Activated B cell treated with CpG ODN at 0.5 μM for 24 hours (primary cell): ENCODE measurements at regions not wholly inside any gene's neighbourhood (a gene's known extent, or its start where the extent isn't known, plus 50 kb on each side); places are given as distances from the start of the nearest gene placed in this dataset.
"Not testable (repeated sequence)": the region's sequence is repeated elsewhere in the genome, so short reads cannot be mapped to it uniquely, and the experiment has no call there.

Experiments used
- ATAC-seq: fragments of 200-7000 bp; cut with Tn5 transposase; one replicate; pipeline ENCODE4 v1.10.0; 2021; ENCODE audit warnings: low read depth, mild to moderate bottlenecking, moderate library complexity
- CTCF ChIA-PET: fragments of 350-600 bp; sonication (Branson Sonifier 250); formaldehyde crosslinking; loops from one replicate; lab custom pipeline; 2021; ENCODE audit warnings: antibody characterized with exemption; lab: Charles Lee
- POLR2A ChIA-PET: fragments of 350-600 bp; sonication (Branson Sonifier 250); formaldehyde crosslinking; loops from one replicate; lab custom pipeline; 2021; ENCODE audit warnings: antibody characterized with exemption; lab: Charles Lee
- DNase-seq: peaks from one replicate; pipeline ENCODE4 v3.0.0; 2022
- H3K27ac Mint-ChIP-seq: one replicate; pipeline ENCODE4 v1.8.0; 2020; ENCODE audit warnings: mixed read lengths
- H3K27me3 Mint-ChIP-seq: one replicate; pipeline ENCODE4 v1.8.0; 2021; ENCODE audit warnings: mixed read lengths
- H3K36me3 Mint-ChIP-seq: one replicate; pipeline ENCODE4 v1.8.0; 2021; ENCODE audit warnings: low read depth, mixed read lengths
- H3K4me1 Mint-ChIP-seq: one replicate; pipeline ENCODE4 v1.8.0; 2021; ENCODE audit warnings: mixed read lengths
- H3K4me3 Mint-ChIP-seq: one replicate; pipeline ENCODE4 v1.8.0; 2020; ENCODE audit warnings: mild to moderate bottlenecking, mixed read lengths
- H3K9me3 Mint-ChIP-seq: one replicate; pipeline ENCODE4 v1.8.0; 2020; ENCODE audit warnings: mixed read lengths
- intact Hi-C: fragments of 100-400 bp; cut with micrococcal nuclease; formaldehyde crosslinking; loops from one replicate; pipeline ENCODE4 v1.15.1; 2024
- TF ChIP-seq, protein P1 (sequence below): fragments of 200-600 bp; IDR thresholded peaks from one replicate; pipeline ENCODE4 v1.8.0; 2022; ENCODE audit warnings: antibody characterized with exemption, mild to moderate bottlenecking

DNA sequence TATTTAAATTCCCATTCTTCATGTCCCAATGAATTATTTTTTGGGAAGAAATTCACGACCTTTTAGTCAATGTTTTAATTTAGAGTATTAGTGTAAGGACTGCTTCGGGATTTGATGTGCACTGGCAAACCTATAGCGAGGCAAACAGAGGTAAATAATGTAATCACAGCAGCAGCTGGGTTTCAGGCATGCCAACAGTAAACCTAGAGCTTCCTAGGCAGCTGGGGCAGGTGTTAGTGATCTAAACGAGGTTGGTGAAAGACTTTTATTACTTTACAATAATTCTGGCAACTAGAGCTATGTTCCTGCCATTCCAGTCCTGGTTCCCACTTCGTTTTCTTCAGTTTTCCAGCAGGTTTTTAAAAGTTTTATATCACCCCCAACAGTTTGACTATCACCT is 1036.4 kb upstream of the FOXG1 start:
- H3K4me1 Mint-ChIP-seq = no peaks in the 10 kb centered on the region
- CTCF ChIA-PET = no interaction called here
- no peaks in the 10 kb centered on the region for H3K9me3 Mint-ChIP-seq
- DNase-seq (no peak), ATAC-seq (no peak)
- H3K27ac Mint-ChIP-seq = no peak overlapping the region
- POLR2A ChIA-PET = no interaction called here
- no peaks in the 10 kb centered on the region for H3K36me3 Mint-ChIP-seq
- no peaks in the 10 kb centered on the region for H3K27me3 Mint-ChIP-seq
- intact Hi-C loops = no loop called here
- H3K4me3 Mint-ChIP-seq = no peak overlapping the region
- TF ChIP-seq, protein P1, sequence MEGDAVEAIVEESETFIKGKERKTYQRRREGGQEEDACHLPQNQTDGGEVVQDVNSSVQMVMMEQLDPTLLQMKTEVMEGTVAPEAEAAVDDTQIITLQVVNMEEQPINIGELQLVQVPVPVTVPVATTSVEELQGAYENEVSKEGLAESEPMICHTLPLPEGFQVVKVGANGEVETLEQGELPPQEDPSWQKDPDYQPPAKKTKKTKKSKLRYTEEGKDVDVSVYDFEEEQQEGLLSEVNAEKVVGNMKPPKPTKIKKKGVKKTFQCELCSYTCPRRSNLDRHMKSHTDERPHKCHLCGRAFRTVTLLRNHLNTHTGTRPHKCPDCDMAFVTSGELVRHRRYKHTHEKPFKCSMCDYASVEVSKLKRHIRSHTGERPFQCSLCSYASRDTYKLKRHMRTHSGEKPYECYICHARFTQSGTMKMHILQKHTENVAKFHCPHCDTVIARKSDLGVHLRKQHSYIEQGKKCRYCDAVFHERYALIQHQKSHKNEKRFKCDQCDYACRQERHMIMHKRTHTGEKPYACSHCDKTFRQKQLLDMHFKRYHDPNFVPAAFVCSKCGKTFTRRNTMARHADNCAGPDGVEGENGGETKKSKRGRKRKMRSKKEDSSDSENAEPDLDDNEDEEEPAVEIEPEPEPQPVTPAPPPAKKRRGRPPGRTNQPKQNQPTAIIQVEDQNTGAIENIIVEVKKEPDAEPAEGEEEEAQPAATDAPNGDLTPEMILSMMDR = no peak

DNA sequence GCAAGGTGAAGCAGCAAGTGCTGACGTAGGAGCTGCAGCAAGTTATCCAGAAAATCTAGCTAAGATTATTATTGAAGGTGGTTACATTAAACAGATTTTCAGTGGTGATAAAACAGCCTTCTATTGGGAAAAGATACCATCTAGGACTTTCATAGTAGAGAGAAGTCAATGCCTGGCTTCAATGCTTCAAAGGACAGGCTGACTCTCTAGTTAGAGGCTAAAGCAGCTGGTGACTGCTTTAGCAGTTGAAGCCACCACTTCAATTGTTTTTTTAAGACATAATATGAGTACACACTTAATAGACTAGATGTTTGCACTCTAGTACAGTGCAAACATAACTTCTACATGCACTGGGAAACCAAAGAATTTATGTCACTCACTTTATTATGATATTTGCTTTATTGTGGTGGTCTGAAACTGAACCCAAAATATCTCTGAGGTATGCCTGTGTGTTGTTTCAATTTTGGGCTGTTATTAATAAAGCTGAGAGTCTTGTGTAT is 1026.9 kb upstream of the FOXG1 start:
- no peak overlapping the region for H3K27ac Mint-ChIP-seq
- no peaks in the 10 kb centered on the region for H3K36me3 Mint-ChIP-seq
- ChIA-PET POLR2A (no interaction called here), CTCF (no interaction called here)
- TF ChIP-seq, protein P1 = no peak
- ATAC-seq (no peak), DNase-seq (no peak)
- H3K4me3 Mint-ChIP-seq = no peak overlapping the region
- peaks cover 8% of the 10 kb centered on the region for H3K9me3 Mint-ChIP-seq
- intact Hi-C loops = no loop called here
- H3K4me1 Mint-ChIP-seq = no peaks in the 10 kb centered on the region
- no peaks in the 10 kb centered on the region for H3K27me3 Mint-ChIP-seq

DNA sequence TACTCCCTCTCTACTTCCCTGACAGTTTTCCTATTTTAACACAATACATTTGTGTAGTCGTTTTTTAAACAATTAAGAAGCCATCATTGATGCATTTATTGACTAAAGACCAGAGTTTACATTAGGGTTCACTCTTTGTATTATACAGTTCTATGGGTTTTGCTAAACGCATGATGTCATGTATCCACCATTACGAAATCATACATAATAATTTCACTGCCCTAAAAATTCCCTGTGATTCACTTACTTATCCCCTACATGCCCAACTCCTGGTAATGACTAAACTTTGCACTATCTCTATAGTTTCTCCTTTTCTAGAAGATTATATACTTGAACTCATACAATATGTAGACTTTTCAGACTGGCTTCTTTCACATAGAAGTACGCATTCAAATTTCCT is 1016.5 kb upstream of the FOXG1 start:
- intact Hi-C loops = no loop called here
- DNase-seq (no peak), ATAC-seq (no peak)
- no peaks in the 10 kb centered on the region for H3K27me3 Mint-ChIP-seq
- POLR2A ChIA-PET = no interaction called here
- H3K4me1 Mint-ChIP-seq = no peaks in the 10 kb centered on the region
- no peaks in the 10 kb centered on the region for H3K9me3 Mint-ChIP-seq
- no peaks in the 10 kb centered on the region for H3K36me3 Mint-ChIP-seq
- H3K4me3 Mint-ChIP-seq = no peak overlapping the region
- TF ChIP-seq, protein P1 = no peak
- CTCF ChIA-PET = no interaction called here
- H3K27ac Mint-ChIP-seq = no peak overlapping the region

DNA sequence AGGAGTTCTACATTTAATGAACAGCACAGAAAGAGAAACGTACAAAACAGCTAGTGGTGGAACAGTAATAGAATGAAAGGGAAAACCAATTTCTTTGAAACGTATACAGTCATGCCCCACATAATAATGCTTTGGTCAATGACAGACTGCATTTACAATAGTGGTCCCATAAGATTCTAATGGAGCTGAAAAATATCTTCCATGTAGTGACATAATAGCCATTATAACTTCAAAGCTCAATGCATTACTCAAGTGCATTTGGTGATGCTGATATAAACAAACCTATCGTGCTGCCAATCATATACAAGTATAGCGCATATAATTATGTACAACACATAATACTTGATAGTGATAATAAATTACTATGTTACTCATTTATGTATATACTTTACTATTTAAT is 1008.9 kb upstream of the FOXG1 start:
- H3K27ac Mint-ChIP-seq, ATAC-seq, H3K4me3 Mint-ChIP-seq, CTCF ChIA-PET, DNase-seq, POLR2A ChIA-PET, H3K4me1 Mint-ChIP-seq, H3K36me3 Mint-ChIP-seq, H3K27me3 Mint-ChIP-seq, intact Hi-C loops, H3K9me3 Mint-ChIP-seq: not testable (repeated sequence)

DNA sequence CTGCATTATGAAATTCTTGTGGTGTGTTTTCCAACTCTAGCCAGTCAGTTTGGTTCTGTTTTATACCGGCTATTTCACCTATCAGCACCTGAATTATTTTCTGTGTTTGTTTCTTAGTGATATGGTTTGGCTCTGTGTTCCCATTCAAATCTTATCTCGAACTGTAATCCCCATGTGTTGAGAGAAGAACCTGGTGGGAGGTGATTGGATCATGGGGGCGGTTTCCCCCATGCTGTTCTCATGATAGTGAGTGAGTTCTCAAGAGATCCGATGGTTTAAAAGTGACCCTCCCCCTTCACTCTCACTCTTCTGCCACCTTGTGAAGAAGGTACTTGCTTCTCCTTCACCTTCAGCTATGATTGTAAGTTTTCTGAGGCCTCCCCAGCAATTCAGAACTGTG is 1006.2 kb upstream of the FOXG1 start:
- ATAC-seq, intact Hi-C loops, CTCF ChIA-PET, H3K27ac Mint-ChIP-seq, DNase-seq, H3K27me3 Mint-ChIP-seq, H3K4me3 Mint-ChIP-seq, H3K36me3 Mint-ChIP-seq, H3K9me3 Mint-ChIP-seq, POLR2A ChIA-PET, H3K4me1 Mint-ChIP-seq: not testable (repeated sequence)

DNA sequence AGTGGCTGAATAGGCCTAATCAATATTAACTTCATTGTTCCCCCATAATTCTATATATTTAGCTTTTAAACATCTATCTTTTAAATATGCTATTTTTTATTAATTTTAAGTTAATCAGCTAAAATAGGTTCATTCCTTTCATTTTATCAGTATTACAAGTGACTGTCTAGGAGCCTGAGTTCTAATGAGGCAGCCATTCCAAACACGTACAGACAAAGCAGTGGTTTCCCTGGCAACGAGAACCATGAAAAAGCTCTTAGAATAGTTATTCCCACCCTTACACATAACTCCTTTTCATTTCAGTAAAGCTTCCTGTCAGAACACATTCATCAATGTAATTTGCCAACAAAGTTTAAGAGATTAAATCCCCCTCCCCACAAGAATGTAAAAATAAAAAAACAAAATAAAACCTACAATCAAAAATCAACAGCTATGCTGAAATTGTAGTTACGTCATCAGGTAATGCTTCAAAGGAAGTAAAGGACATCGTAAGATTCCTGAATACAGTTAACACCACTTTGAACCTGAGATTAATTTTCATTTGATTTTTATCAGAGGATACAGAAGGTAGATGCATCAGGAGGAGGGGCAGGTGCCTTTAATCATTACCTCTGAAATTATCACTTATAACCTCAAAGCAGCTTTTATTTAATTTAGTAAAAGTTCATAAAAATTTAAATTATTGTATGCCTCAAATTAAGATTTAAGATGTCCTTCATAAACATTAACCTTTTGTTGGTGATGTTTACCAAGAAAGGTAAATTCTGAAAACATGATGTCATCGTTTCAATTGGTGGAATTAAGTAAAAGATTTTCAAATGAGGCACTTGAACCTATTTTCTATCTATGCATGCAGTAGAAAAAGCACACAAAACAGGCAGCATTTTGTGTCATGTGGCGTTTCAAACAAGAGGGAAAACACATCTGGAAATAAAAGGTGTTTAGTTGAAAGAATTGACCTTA is 967.2 kb upstream of the FOXG1 start:
- H3K4me3 Mint-ChIP-seq, ATAC-seq, CTCF ChIA-PET, H3K36me3 Mint-ChIP-seq, intact Hi-C loops, H3K27me3 Mint-ChIP-seq, POLR2A ChIA-PET, H3K4me1 Mint-ChIP-seq, DNase-seq, H3K27ac Mint-ChIP-seq: not testable (repeated sequence)
- H3K9me3 Mint-ChIP-seq = peaks cover 11% of the 10 kb centered on the region

DNA sequence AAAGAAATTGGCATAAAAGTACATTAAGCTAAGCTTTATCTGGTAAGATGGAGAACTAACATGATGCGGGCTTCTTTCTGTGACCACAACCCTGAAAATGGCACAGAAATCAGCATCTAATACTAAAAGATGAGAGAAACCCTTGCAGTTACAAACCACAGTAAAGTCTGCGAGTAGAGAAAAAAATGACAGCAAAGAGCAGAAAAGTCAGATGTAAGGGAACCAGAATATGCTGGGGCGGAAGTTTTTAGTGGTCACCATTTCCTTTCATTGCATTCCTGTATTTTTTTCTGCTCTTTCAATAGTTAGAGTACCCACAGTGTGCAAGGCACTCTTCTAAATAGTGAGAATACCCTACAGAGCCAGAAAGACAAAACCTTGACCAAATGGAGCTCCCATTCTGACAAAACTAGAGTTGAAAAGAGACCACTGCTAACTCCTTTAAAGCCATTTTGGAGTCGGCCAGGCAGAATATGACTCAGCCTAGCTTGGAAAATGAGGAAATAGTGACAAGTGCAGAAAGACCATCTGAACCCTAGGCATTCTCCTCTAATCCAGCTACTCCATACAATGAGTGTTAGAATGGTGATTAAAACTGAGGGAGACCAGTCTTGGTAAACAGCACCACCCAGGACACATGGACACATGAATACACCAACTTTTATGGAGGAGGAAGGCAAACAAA is 948.7 kb upstream of the FOXG1 start:
- H3K4me3 Mint-ChIP-seq, ATAC-seq, H3K4me1 Mint-ChIP-seq, intact Hi-C loops, H3K9me3 Mint-ChIP-seq, H3K27ac Mint-ChIP-seq, H3K27me3 Mint-ChIP-seq, POLR2A ChIA-PET, DNase-seq, H3K36me3 Mint-ChIP-seq, CTCF ChIA-PET: not testable (repeated sequence)

DNA sequence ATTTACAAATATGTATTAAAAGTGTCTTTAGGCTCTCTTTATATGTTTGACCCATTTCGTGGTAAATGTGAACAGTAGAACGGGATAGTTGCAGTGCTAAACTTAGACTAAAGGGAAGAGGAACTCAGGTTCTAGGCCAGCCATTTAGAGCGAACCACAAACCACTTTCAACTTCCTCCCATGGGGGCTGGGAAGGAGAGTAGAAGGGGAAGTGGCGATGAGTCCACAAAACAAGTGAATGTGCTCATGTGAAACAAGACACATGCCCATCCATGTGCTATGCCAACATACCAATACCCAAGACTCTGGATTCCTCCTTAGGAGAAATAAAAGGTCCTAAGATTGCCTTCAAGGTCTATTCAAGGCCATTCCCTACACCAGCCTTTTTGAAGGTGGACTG is 940.4 kb upstream of the FOXG1 start:
- ATAC-seq, DNase-seq, intact Hi-C loops, H3K36me3 Mint-ChIP-seq, CTCF ChIA-PET, H3K27me3 Mint-ChIP-seq, H3K27ac Mint-ChIP-seq, H3K9me3 Mint-ChIP-seq, H3K4me3 Mint-ChIP-seq, POLR2A ChIA-PET: not testable (repeated sequence)
- H3K4me1 Mint-ChIP-seq = peaks cover 12% of the 10 kb centered on the region

DNA sequence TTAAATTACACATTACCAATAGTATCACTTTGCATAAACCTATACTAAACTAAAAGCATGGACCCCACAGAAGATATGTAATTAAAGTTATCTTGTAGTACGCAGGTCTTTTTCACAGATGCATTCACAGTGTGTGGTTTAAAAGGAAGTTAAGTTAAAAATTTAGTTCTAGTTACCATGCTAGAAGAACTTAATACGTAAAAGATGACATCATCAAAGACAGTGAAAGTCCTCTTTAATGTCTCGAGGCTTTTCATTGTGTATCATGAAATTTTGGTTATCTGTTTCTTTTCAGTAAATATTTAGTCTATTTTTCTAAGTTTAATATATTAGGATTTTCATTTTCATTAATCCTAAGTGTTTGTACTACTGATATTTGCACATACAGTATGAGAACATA is 934.6 kb upstream of the FOXG1 start:
- H3K4me3 Mint-ChIP-seq, H3K36me3 Mint-ChIP-seq, DNase-seq, ATAC-seq, H3K4me1 Mint-ChIP-seq, H3K9me3 Mint-ChIP-seq, intact Hi-C loops, H3K27ac Mint-ChIP-seq, H3K27me3 Mint-ChIP-seq, CTCF ChIA-PET, POLR2A ChIA-PET: not testable (repeated sequence)
